ENCODE measurements at regions not wholly inside any gene's neighbourhood (a gene's known extent, or its start where the extent isn't known, plus 50 kb on each side); places are given as distances from the start of the nearest gene placed in this dataset.

- TF ChIP-seq FOXK2 (IDR thresholded peaks at IDR 0.05) (no peak), CTBP1 (IDR thresholded peaks at IDR 0.05; ENCODE audit: borderline replicate concordance) (no peak), NFRKB (IDR thresholded peaks at IDR 0.05) (no peak), ARNT (IDR thresholded peaks at IDR 0.05) (no peak), PKNOX1 (IDR thresholded peaks at IDR 0.05) (no peak), HDGF (IDR thresholded peaks at IDR 0.05; ENCODE audit: borderline replicate concordance) (no peak), FOXA1 (IDR thresholded peaks at IDR 0.05) (no peak), SUZ12 (IDR thresholded peaks at IDR 0.05) (no peak), SP1 (IDR thresholded peaks at IDR 0.05) (no peak), L3MBTL2 (conservative IDR thresholded peaks at IDR 0.05) (no peak), BHLHE40 (IDR thresholded peaks at IDR 0.05; ENCODE audit: borderline replicate concordance) (no peak), FOXM1 (IDR thresholded peaks at IDR 0.05; ENCODE audit: borderline replicate concordance) (no peak), TARDBP (IDR thresholded peaks at IDR 0.05) (no peak), ELF4 (IDR thresholded peaks at IDR 0.05) (no peak)
- POLR2A ChIA-PET = no interaction called here
- CTCF ChIA-PET = interaction anchor here (0.6 kb wide), 1 partner anchor 99 kb away, joined by 3 read pairs; no protein-coding TSS in a partner anchor
- DNase-seq (ENCODE audit: extremely low spot score) = no peak
These were observed 793.1 kb downstream of the DTWD2 start for GRCh38 chr5:118195211-118195610.

DNA sequence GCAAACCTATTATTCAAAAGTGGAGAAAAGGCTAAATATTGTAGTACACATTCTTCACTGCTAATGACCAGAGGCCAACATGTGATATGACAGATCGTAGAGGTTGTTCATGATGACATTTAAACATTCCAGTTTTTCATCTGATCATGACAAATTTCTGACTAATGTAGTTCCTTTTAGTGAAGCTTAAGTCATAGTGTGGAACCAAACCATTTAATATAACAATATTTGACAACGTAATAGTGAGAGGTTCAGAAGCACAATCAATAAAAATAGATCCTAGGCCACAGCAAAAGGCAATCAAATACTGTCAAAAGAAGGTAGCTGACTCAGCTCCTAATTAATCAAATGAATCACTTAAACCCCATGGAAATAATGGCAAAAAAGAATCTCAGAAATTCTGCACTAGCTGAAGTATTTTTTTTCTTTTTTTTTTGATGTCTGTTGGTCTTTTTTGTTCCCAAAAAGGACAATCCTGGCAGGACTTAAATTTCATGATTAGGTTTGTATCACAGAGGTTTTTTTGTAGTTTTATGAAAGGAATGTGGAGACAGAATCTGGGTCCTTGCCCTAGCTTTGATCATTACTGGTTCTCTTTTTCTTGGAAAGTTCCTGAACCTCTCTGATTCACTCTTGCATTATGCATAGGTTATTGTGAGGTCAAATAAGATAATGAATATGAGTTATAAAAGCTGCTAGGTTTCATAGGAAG lies 795.0 kb downstream of the DTWD2 start:
- ChIA-PET POLR2A (no interaction called here), CTCF (no interaction called here)
- DNase-seq (ENCODE audit: extremely low spot score) = no peak
- TF ChIP-seq ZNF384 (IDR thresholded peaks at IDR 0.05) = no peak

DNA sequence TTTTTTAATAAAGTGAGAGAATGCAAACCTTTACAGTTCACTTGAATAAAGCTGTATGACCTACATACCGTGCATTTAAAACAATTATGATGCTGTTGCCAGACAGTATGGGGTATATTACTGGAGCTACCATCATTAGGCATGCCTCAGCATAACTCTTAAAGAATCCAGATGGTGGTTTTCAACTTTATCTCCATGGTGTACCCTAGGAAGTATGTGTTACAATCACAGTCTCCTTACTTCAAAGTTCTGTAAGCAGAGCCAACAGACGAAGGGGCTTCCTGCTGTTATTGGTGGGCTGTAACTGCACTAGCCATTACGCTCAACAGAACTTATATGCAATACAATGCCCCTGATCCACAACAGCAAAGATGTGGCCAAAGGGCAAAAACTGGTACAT lies 803.3 kb downstream of the DTWD2 start:
- ChIA-PET CTCF (no interaction called here), POLR2A (no interaction called here)
- no peak for DNase-seq (ENCODE audit: extremely low spot score)
- TF ChIP-seq SP1 (IDR thresholded peaks at IDR 0.05) (no peak), BHLHE40 (IDR thresholded peaks at IDR 0.05; ENCODE audit: borderline replicate concordance) (no peak), LEF1 (IDR thresholded peaks at IDR 0.05; ENCODE audit: borderline replicate concordance) (no peak), ZNF384 (IDR thresholded peaks at IDR 0.05) (no peak), FOXM1 (IDR thresholded peaks at IDR 0.05; ENCODE audit: borderline replicate concordance) (no peak), ELF4 (IDR thresholded peaks at IDR 0.05) (no peak), ARNT (IDR thresholded peaks at IDR 0.05) (no peak), HDGF (IDR thresholded peaks at IDR 0.05; ENCODE audit: borderline replicate concordance) (no peak), FOXK2 (IDR thresholded peaks at IDR 0.05) (no peak), NFRKB (IDR thresholded peaks at IDR 0.05) (no peak), SUZ12 (IDR thresholded peaks at IDR 0.05) (no peak)

DNA sequence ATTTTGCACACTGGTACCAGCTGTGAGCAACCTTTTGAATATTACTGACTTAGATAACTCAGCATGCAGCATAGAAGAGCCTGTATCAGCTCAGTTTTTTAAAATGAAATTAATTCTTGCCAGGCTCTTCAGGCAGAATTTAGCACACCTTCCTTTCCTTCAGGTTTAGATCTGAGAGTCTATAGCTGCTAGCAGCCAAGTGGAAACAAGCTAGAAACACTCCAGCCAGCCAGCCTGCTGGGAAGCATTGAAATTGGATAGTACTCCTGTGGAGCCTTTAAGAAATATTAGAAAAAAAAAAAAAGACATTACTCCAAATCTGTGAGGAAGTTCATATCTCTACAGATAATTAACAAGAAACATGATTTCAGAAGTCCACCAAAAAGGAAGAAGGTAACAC lies 812.2 kb downstream of the DTWD2 start:
- ChIA-PET CTCF (no interaction called here), POLR2A (no interaction called here)
- TF ChIP-seq TARDBP (IDR thresholded peaks at IDR 0.05) (no peak), ELF4 (IDR thresholded peaks at IDR 0.05) (no peak), ZNF384 (IDR thresholded peaks at IDR 0.05) (no peak), L3MBTL2 (conservative IDR thresholded peaks at IDR 0.05) (no peak), LEF1 (IDR thresholded peaks at IDR 0.05; ENCODE audit: borderline replicate concordance) (no peak), CTBP1 (IDR thresholded peaks at IDR 0.05; ENCODE audit: borderline replicate concordance) (no peak), FOXA1 (IDR thresholded peaks at IDR 0.05) (no peak), NFRKB (IDR thresholded peaks at IDR 0.05) (no peak), FOXK2 (IDR thresholded peaks at IDR 0.05) (no peak), HDGF (IDR thresholded peaks at IDR 0.05; ENCODE audit: borderline replicate concordance) (no peak), ARNT (IDR thresholded peaks at IDR 0.05) (no peak), SP1 (IDR thresholded peaks at IDR 0.05) (no peak), PKNOX1 (IDR thresholded peaks at IDR 0.05) (no peak), BHLHE40 (IDR thresholded peaks at IDR 0.05; ENCODE audit: borderline replicate concordance) (no peak)
- DNase-seq (ENCODE audit: extremely low spot score) = no peak

GRCh38 chr5:118174671-118175070 lies 813.7 kb downstream of the DTWD2 start:
- ChIA-PET POLR2A (no interaction called here), CTCF (interaction anchor here (0.6 kb wide), 1 partner anchor 455 kb away, joined by 3 read pairs; no protein-coding TSS in a partner anchor)
- no peak for DNase-seq (ENCODE audit: extremely low spot score)
- TF ChIP-seq ZNF384 (IDR thresholded peaks at IDR 0.05) (no peak), ELF4 (IDR thresholded peaks at IDR 0.05) (no peak), L3MBTL2 (conservative IDR thresholded peaks at IDR 0.05) (no peak), ARNT (IDR thresholded peaks at IDR 0.05) (no peak), LEF1 (IDR thresholded peaks at IDR 0.05; ENCODE audit: borderline replicate concordance) (no peak), PKNOX1 (IDR thresholded peaks at IDR 0.05) (no peak), SP1 (IDR thresholded peaks at IDR 0.05) (no peak), BHLHE40 (IDR thresholded peaks at IDR 0.05; ENCODE audit: borderline replicate concordance) (no peak), CTBP1 (IDR thresholded peaks at IDR 0.05; ENCODE audit: borderline replicate concordance) (no peak), FOXK2 (IDR thresholded peaks at IDR 0.05) (no peak), FOXA1 (IDR thresholded peaks at IDR 0.05) (no peak), FOXM1 (IDR thresholded peaks at IDR 0.05; ENCODE audit: borderline replicate concordance) (no peak), HDGF (IDR thresholded peaks at IDR 0.05; ENCODE audit: borderline replicate concordance) (no peak), SUZ12 (IDR thresholded peaks at IDR 0.05) (no peak), NFRKB (IDR thresholded peaks at IDR 0.05) (no peak), TARDBP (IDR thresholded peaks at IDR 0.05) (no peak)

DNA sequence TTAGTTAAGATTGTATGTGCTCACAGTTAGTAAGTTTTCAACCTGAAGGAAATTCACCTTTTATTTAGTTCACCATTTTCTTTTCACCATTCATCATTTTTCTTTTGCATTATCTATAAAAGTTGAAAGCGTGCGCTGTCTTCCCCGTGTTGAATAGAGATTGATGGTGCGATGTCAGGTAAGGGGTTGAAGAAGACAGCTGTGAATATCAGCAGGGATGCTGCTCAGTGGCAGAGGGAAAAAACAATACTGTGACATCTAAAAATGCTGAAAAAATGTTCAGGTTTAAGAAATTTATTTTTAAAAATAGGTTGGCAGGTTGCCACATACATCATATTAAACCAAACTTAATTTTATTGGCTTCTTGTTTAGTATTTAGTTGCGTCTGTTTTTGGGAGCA lies 815.0 kb downstream of the DTWD2 start:
- no peak for DNase-seq (ENCODE audit: extremely low spot score)
- no peak for TF ChIP-seq HDGF (IDR thresholded peaks at IDR 0.05; ENCODE audit: borderline replicate concordance)
- TF ChIP-seq SUZ12 (IDR thresholded peaks at IDR 0.05) = no peak
- no peak for TF ChIP-seq CTBP1 (IDR thresholded peaks at IDR 0.05; ENCODE audit: borderline replicate concordance)
- TF ChIP-seq FOXM1 (IDR thresholded peaks at IDR 0.05; ENCODE audit: borderline replicate concordance) = no peak
- TF ChIP-seq BHLHE40 (IDR thresholded peaks at IDR 0.05; ENCODE audit: borderline replicate concordance) = no peak
- no peak for TF ChIP-seq SP1 (IDR thresholded peaks at IDR 0.05)
- no peak for TF ChIP-seq ARNT (IDR thresholded peaks at IDR 0.05)
- no peak for TF ChIP-seq TARDBP (IDR thresholded peaks at IDR 0.05)
- no peak for TF ChIP-seq FOXA1 (IDR thresholded peaks at IDR 0.05)
- TF ChIP-seq NFRKB (IDR thresholded peaks at IDR 0.05) = no peak
- no peak for TF ChIP-seq PKNOX1 (IDR thresholded peaks at IDR 0.05)
- no peak for TF ChIP-seq LEF1 (IDR thresholded peaks at IDR 0.05; ENCODE audit: borderline replicate concordance)
- no peak for TF ChIP-seq ZNF384 (IDR thresholded peaks at IDR 0.05)
- TF ChIP-seq L3MBTL2 (conservative IDR thresholded peaks at IDR 0.05) = no peak
- no peak for TF ChIP-seq FOXK2 (IDR thresholded peaks at IDR 0.05)
- no peak for TF ChIP-seq ELF4 (IDR thresholded peaks at IDR 0.05)
- CTCF ChIA-PET = no interaction called here
- POLR2A ChIA-PET = no interaction called here

Data from HEK293T (cell line).